Stimulated activated CD8-positive, alpha-beta memory T cell treated with anti-CD3 and anti-CD28 coated beads, Interleukin-2, amount 100 ng/mL, for 1 hour (primary cell): ENCODE measurements at regions not wholly inside any gene's neighbourhood (a gene's known extent, or its start where the extent isn't known, plus 50 kb on each side); places are given as distances from the start of the nearest gene placed in this dataset.

Experiments used
- DNase-seq, 2 donors: peaks; one replicate each; pipeline ENCODE4 v3.0.0-alpha.2; 2020; ENCODE audit warnings: low read depth in 2 of 2

- DNase-seq = no peak
Observed at GRCh38 chr12:108037960-108038359, 91.1 kb upstream of the WSCD2 start.

GRCh38 chr12:108039794-108040193 lies 89.3 kb upstream of the WSCD2 start:
- DNase-seq = no peak

GRCh38 chr12:108040947-108041346 lies 88.1 kb upstream of the WSCD2 start:
- DNase-seq = no peak

- DNase-seq = no peak
Observed at GRCh38 chr12:108043286-108043685, 85.8 kb upstream of the WSCD2 start.

GRCh38 chr12:108043750-108044533 lies 85.1 kb upstream of the WSCD2 start:
- no peak for DNase-seq

- no peak for DNase-seq
Observed at GRCh38 chr12:108046135-108046534, 83.0 kb upstream of the WSCD2 start.

- DNase-seq = no peak
Observed at GRCh38 chr12:108046650-108047049, 82.4 kb upstream of the WSCD2 start.

GRCh38 chr12:108047071-108047550 lies 82.0 kb upstream of the WSCD2 start:
- no peak for DNase-seq

- DNase-seq = no peak
Observed at GRCh38 chr12:108048686-108049085, 80.4 kb upstream of the WSCD2 start.

- no peak for DNase-seq
Observed at GRCh38 chr12:108050696-108051095, 78.4 kb upstream of the WSCD2 start.

GRCh38 chr12:108052260-108052659 lies 76.8 kb upstream of the WSCD2 start:
- DNase-seq = no peak

GRCh38 chr12:108053512-108053911 lies 75.6 kb upstream of the WSCD2 start:
- no peak for DNase-seq

GRCh38 chr12:108054496-108054895 lies 74.6 kb upstream of the WSCD2 start:
- no peak for DNase-seq

- DNase-seq = no peak
Observed at GRCh38 chr12:108055141-108055540, 73.9 kb upstream of the WSCD2 start.

- no peak for DNase-seq
Observed at GRCh38 chr12:108060067-108060466, 69.0 kb upstream of the WSCD2 start.

GRCh38 chr12:108060903-108061302 lies 68.2 kb upstream of the WSCD2 start:
- no peak for DNase-seq

GRCh38 chr12:108063192-108063591 lies 65.9 kb upstream of the WSCD2 start:
- DNase-seq = no peak

- no peak for DNase-seq
Observed at GRCh38 chr12:108065069-108065468, 64.0 kb upstream of the WSCD2 start.

- no peak for DNase-seq
Observed at GRCh38 chr12:108066583-108067577, 62.2 kb upstream of the WSCD2 start.

GRCh38 chr12:108069651-108070165 lies 59.4 kb upstream of the WSCD2 start:
- no peak for DNase-seq

GRCh38 chr12:108075561-108075960 lies 53.5 kb upstream of the WSCD2 start:
- no peak for DNase-seq

GRCh38 chr12:108076556-108076955 lies 52.5 kb upstream of the WSCD2 start:
- DNase-seq = no peak
